ENCODE measurements at regions not wholly inside any gene's neighbourhood (a gene's known extent, or its start where the extent isn't known, plus 50 kb on each side); places are given as distances from the start of the nearest gene placed in this dataset.

DNA sequence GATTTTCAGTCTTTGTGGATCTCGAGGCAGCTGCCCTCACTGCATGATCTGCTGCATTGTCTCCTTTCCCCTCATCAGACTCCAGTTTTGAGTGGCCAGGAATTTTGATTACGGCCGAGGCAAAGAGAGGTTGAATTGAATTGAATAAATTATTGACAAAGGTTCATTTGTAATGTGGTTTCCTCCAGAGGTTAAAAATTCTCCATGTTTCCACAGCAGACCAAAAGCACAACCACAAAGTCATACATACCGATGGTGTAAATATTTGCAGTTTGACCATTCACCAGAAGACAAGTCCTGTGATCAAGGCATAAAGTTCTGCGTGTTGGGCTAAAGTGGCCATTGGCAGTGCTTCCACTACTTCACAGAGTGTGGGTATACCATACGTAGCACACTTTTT is 343.8 kb upstream of the MYT1L start (continued):
- TF ChIP-seq, protein P1, sequence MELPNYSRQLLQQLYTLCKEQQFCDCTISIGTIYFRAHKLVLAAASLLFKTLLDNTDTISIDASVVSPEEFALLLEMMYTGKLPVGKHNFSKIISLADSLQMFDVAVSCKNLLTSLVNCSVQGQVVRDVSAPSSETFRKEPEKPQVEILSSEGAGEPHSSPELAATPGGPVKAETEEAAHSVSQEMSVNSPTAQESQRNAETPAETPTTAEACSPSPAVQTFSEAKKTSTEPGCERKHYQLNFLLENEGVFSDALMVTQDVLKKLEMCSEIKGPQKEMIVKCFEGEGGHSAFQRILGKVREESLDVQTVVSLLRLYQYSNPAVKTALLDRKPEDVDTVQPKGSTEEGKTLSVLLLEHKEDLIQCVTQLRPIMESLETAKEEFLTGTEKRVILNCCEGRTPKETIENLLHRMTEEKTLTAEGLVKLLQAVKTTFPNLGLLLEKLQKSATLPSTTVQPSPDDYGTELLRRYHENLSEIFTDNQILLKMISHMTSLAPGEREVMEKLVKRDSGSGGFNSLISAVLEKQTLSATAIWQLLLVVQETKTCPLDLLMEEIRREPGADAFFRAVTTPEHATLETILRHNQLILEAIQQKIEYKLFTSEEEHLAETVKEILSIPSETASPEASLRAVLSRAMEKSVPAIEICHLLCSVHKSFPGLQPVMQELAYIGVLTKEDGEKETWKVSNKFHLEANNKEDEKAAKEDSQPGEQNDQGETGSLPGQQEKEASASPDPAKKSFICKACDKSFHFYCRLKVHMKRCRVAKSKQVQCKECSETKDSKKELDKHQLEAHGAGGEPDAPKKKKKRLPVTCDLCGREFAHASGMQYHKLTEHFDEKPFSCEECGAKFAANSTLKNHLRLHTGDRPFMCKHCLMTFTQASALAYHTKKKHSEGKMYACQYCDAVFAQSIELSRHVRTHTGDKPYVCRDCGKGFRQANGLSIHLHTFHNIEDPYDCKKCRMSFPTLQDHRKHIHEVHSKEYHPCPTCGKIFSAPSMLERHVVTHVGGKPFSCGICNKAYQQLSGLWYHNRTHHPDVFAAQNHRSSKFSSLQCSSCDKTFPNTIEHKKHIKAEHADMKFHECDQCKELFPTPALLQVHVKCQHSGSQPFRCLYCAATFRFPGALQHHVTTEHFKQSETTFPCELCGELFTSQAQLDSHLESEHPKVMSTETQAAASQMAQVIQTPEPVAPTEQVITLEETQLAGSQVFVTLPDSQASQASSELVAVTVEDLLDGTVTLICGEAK (IDR thresholded peaks at IDR 0.05) = no peak
- TF ChIP-seq, protein P1 (CRISPR knock-in tag; IDR thresholded peaks at IDR 0.05) = no peak
- TF ChIP-seq PHB2 (IDR thresholded peaks at IDR 0.05; ENCODE audit: low read depth) (no peak), ZZZ3 (IDR thresholded peaks at IDR 0.05) (no peak), SRSF3 (IDR thresholded peaks at IDR 0.05; ENCODE audit: insufficient read depth, low read length) (no peak)

All from K562 (cell line).